ENCODE measurements at regions not wholly inside any gene's neighbourhood (a gene's known extent, or its start where the extent isn't known, plus 50 kb on each side); places are given as distances from the start of the nearest gene placed in this dataset.

GRCh38 chr20:62588458-62589149 lies 53.7 kb upstream of the SLCO4A1 start:
- no peak for FAIRE-seq
- Histone ChIP-seq H3K4me2 (ENCODE audit: control insufficient read depth, insufficient read depth) (no peak overlapping the region), H4K20me1 (ENCODE audit: control insufficient read depth, insufficient read depth) (no peaks in the 10 kb centered on the region), H3K9me3 (replicated peaks; ENCODE audit: control insufficient read depth, insufficient read depth, low read length) (no peaks in the 10 kb centered on the region), H3K4me3 (no peak overlapping the region), H3K27ac (ENCODE audit: control insufficient read depth, insufficient read depth) (no peak overlapping the region), H3K9ac (ENCODE audit: control insufficient read depth, insufficient read depth, low read length) (no peak overlapping the region), H2AFZ (ENCODE audit: control insufficient read depth, low read depth, low read length) (no peak overlapping the region), H3K27me3 (replicated peaks in 1 of 2; ENCODE audit: control insufficient read depth in 2 of 2, insufficient read depth in 2 of 2, low read length in 1 of 2) (peaks cover 0 to 5% of the 10 kb centered on the region in 2 experiments; a peak in 3 of 4 replicates), H3K4me1 (ENCODE audit: control insufficient read depth, insufficient read depth, low read length) (no peaks in the 10 kb centered on the region), H3K79me2 (ENCODE audit: control insufficient read depth, insufficient read depth, low read length) (no peaks in the 10 kb centered on the region), H3K36me3 (ENCODE audit: control insufficient read depth in 2 of 2, insufficient read depth in 2 of 2, low read length in 1 of 2) (no peaks in the 10 kb centered on the region)
- CTCF ChIA-PET, result interaction anchor here (0.8 kb wide), 1 partner anchor 90 kb away, joined by 3 read pairs; no protein-coding TSS in a partner anchor
- BruUV-seq (replicated peaks), result no TSS peak
- SMC1A ChIA-PET (ENCODE audit: uncharacterized antibody, unreplicated experiment), result no interaction called here
- TF ChIP-seq IRF4 (IDR thresholded peaks at IDR 0.05; ENCODE audit: low read depth, low read length) (no peak), NBN (IDR thresholded peaks at IDR 0.05) (no peak), ZZZ3 (IDR thresholded peaks at IDR 0.05; ENCODE audit: control insufficient read depth, insufficient read length, low read depth) (no peak), NRF1 (conservative IDR thresholded peaks at IDR 0.05; ENCODE audit: low read depth, low read length) (no peak), BCLAF1 (IDR thresholded peaks at IDR 0.05) (no peak)
- TF ChIP-seq, protein P1, sequence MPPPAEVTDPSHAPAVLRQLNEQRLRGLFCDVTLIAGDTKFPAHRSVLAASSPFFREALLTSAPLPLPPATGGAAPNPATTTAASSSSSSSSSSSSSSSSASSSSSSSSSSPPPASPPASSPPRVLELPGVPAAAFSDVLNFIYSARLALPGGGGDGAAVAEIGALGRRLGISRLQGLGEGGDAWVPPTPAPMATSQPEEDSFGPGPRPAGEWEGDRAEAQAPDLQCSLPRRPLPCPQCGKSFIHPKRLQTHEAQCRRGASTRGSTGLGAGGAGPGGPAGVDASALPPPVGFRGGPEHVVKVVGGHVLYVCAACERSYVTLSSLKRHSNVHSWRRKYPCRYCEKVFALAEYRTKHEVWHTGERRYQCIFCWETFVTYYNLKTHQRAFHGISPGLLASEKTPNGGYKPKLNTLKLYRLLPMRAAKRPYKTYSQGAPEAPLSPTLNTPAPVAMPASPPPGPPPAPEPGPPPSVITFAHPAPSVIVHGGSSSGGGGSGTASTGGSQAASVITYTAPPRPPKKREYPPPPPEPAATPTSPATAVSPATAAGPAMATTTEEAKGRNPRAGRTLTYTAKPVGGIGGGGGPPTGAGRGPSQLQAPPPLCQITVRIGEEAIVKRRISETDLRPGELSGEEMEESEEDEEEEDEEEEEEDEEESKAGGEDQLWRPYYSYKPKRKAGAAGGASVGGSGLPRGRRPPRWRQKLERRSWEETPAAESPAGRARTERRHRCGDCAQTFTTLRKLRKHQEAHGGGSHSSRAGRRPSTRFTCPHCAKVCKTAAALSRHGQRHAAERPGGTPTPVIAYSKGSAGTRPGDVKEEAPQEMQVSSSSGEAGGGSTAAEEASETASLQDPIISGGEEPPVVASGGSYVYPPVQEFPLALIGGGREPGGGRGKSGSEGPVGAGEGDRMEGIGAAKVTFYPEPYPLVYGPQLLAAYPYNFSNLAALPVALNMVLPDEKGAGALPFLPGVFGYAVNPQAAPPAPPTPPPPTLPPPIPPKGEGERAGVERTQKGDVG (CRISPR knock-in tag; IDR thresholded peaks at IDR 0.05), result no peak
- RAD21 ChIA-PET (ENCODE audit: unreplicated experiment), result interaction anchor here (1.1 kb wide), 1 partner anchor 201 kb away, joined by 3 read pairs; no protein-coding TSS in a partner anchor
- POLR2A ChIA-PET, result no interaction called here
- no peak for DNase-seq (ENCODE audit: low read depth, low spot score)
- whole genome bisulfite sequencing (ENCODE audit: insufficient coverage, insufficient replicate concordance, low lambda C conversion rate, missing lambda C conversion rate), result 22% methylated on average over 13 of the region's 13 CpGs
- in situ Hi-C loops (cut with MboI) (no loop called here), intact Hi-C loops (cut with micrococcal nuclease; ENCODE audit: unreplicated experiment) (no loop called here)
- no peak for ATAC-seq

All from GM12878 (cell line).